GM21825 (cell line): ENCODE measurements at regions not wholly inside any gene's neighbourhood (a gene's known extent, or its start where the extent isn't known, plus 50 kb on each side); places are given as distances from the start of the nearest gene placed in this dataset.

Experiments used
- ATAC-seq: cut with Tn5 transposase; IDR thresholded peaks from one replicate; pipeline ENCODE4 v1.9.1; 2021; ENCODE audit warnings: mild to moderate bottlenecking, moderate library complexity; ENCODE audit not compliant: unreplicated experiment

DNA sequence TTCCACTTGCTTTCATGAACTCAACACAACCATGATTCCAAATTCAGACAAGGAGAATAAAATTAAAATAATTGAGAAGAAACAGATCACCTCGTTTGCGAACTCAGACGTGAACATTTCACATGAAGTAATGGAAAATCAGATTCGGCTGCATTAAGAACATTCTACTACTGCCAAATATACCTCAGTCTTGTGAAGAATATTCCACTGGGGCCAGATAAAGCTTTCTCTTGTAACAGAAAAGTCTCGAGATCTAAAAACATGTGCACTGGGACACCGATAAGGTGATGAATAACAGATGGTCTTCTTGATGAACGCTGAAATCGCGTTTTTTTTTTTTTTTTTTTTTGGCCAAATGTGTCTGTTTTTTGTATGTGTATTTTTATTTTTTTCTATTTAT is 761.1 kb downstream of the BRD1 start:
- ATAC-seq: no peak

DNA sequence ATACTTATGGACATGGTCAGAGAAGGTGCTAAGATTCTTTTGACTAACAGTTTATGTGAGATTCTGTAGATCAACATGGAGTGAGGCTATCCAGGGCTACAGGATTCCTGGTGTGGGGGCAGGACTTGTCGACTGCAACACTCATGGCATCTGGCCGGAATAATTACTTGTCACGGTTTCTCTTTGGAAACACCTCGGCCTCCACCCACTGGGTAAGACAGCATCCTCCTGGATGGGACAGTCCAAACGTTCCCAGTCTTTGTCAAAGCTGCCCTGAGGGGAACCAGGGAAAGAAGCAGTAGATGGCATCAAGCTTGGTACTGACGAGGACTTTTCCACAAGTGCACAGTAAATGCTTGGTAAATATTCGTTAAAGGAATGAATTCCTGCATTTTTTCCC is 762.8 kb downstream of the BRD1 start:
- no peak for ATAC-seq

DNA sequence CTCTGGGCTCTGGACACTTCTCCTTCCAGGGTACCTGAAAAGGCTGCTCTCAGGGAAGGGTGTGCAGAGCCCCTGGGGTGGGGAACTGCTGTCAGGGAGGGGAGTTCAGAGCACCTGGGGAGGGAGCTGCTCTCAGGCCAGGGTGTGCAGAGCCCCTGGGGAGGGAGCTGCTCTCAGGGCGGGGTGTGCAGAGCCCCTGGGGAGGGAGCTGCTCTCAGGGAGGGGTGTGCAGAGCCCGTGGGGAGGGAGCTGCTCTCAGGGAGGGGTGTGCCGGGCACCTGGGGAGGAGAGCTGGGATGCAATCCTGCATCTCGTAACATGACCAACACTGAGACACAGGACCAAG is 764.2 kb downstream of the BRD1 start:
- no peak for ATAC-seq

DNA sequence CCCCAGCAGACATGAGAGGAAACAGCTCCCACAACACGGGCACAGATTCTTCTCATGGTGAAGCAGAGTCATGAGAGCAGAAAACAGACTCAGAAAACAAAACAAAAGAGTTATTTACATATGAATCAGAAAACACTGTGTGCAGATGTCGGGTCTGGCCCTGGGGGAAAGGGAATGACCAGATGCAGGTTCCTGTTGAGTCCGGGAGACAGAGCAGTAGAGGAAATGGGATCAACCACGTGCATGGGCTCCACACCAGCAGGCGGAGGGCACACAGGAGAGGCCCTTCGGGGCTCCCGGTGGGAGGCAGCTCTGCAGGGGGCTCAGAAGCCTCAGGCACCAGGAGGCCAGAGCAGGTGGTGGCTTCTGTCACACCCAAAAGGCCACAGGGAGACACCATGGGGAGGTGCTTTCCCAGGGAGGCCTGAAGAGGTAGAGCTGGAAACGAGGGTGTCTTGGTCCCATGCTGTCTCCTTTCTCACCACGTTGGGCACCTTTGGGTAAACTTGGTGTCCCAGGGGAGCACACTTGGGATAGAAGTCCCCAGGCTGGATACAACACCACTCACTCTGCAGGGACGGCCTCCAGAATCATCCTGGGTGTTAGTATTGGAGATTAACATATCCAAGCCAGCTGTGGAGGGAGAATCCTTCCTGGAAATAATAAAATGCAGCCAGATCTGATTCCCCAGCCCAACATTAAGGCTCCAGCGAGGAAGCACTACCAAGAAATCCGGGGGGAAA is 764.7 kb downstream of the BRD1 start:
- no peak for ATAC-seq

DNA sequence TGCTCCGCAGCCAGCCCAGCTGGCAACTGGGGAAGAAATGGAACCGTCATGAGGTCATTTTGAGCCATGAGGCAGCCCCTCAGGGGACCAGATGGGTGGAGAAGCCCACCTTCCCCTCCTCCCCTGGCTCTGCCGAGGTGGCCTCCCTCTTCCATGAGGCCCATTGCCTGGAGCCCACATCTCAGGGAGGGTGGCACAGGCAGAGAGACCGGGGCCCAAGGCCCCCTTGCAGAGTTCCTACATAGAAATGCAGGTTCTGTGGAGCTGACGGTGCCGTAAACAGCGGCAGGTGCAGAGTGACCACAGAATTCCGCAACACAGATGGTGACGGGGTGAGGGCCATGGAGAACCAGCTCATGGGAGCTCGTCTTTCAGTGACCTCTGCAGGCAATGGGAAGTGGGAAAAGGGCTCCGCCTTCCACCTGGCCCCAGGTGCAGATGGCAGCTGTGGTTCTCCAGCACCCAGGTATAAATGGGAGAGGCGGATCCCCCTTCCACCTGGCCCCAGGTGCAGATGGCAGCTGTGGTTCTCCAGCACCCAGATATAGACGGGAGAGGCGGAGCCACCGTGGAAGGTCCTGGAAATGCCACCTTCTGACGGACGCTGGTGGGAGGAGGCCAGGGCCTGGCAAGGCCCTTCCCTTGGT is 765.4 kb downstream of the BRD1 start:
- no peak for ATAC-seq

DNA sequence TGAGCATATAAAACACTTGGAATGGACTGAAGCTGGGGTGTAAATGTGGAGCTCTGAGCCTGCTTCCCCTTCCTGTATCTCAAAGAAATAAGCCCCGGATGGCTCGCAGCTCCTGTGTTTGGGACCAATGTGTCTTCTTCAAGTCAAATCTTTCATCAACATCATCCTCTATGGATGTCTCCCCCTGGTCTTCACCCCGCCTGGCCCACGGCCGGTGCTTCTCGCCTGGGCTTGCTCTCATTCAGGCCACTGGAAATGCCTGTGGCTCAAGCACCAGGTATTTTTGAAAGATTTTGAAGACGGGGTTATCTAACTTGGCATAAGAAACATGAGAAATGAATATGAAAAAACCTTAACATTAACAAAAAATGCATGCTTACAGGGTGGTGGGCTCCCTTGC is 769.8 kb downstream of the BRD1 start:
- no peak for ATAC-seq

DNA sequence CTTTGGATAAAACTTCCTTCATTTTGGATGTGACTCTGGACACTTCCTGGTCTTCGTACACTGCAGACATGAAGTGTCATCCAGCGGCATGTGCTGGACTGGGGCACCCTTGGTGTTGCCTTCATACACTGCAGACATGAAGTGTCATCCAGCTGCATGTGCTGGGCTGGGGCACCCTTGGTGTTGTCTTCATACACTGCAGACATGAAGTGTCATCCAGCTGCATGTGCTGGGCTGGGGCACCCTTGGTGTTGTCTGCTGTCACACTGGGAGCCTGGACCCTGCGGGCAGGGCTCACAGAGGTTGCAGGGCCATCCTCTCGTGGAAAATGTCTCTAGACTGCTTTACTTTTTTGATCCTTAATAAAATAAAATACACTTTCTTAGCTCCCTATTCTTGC is 771.4 kb downstream of the BRD1 start:
- ATAC-seq: no peak

DNA sequence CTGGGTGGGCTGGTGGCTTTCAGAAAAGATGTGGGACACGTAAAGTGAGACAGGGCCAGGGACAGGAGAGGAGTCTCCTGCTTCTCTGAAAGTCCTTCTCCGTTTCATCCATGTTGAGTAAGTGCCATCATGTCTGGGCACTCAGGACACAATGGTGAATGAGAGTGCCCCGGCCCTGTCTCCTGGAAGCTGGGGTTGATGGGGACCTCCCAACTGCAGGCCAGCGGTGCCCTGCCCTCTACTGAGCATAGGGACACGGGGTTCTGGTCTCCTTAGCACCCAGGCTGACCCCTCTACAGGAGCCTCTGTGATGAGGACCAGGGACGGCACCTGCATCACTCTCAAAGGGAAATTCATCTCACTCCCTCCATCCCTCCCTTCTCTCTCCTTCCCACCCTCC is 772.3 kb downstream of the BRD1 start:
- ATAC-seq: no peak

DNA sequence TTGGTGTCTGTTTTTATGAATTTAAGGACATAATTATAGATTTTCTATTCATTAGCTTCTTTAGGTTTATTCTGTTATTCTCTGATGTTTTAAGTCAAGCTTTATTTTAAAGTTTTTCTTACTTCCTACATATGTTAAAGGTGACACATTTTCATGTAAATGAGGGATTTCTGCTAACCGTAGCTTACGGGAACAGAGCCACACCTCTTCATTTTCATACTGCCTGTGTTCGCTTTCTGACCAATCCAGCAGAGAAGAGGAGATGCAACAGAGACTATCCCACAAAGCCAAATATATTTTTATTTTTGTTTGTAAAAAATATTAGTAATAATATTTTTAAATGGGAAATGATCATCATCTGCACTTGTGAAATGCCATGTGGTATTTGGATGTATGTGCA is 774.1 kb downstream of the BRD1 start:
- no peak for ATAC-seq

DNA sequence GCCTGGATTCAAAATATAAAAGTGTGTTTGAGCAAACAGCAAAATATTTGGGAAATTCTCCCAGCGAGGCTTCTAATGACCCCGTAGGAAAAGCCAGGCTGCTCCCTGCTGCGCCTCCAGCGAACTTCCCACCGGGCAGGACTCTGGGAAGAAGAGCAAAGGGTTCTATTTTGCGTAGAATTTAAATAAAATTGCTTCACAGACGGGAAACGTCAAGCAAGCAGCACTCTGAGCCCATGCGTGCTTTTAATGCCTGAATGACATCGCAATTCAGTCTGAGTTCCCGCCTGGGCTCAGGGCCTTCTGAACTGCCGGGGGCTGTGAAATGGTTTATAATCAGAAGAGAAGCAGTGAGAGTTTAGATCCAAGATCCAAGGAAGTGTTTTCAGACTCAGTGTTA is 775.1 kb downstream of the BRD1 start:
- ATAC-seq: no peak

DNA sequence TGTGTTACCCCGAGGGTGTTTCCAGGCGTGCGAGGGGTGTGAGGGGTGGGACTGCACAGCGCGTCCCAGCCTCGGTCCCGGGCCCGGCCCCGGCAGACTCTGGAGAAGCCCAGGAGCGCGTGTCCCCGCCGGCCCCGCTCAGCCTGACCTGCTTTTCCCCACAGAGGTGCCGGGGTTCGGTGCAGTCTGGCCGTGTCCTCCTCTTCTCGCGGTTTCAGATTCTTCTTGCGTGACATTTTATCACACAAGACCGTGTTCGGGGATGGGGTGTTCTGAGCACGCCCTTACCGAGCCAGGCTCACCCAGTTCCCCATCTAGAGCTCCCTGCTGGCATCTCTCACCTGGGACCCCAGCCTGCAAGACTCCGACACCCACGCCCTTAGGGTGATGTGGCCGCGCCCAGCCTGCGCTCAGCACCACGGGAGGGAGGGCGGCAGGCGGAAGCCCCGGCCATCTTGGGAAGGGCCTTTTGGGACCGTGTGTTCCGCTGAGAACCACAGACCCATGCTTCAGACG is 775.6 kb downstream of the BRD1 start:
- ATAC-seq: no peak

DNA sequence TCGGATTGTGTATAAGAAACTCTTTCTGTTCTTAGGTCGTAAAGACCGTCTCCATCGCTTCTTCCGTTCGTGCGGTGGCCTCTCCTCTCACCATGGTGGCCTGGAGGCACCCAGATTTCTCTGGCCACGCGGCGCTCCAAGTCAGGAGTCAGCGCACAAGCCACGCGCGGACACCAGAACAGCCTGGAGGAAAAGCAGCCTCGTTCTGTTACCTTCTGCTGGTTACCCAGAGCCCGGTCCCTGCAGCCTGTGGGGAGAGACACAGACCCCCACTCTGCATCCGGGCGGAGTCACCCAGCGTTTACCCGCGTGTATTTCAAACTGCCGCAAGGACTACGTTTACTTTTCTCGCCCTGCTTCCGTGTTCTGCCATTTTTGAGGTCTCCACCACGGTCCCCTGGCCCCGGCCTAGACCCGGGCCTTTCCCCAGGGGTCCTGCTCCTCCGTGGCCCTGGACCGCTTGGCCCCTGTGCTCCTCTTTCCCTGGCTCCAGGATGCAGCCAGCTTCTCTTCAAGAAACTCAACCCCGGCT is 776.1 kb downstream of the BRD1 start:
- no peak for ATAC-seq

DNA sequence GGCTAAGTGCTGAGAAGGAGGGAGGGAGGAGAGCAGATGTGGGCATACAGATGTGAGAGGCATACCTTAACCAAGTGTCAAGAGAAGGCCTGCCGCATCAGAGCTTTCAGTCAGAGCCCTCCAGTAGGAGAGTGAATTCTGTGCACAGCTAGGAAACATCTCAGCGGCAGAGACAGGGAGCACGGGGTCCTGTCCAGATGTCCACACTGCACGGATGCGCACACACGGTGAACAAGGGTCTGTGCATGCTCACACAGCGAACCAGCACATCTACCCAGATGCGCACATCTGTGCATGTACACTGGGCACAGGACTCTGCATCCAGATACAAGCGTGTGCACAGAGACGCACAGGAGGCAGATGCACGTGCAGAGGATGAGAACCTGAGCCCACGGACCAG is 778.0 kb downstream of the BRD1 start:
- ATAC-seq: no peak

DNA sequence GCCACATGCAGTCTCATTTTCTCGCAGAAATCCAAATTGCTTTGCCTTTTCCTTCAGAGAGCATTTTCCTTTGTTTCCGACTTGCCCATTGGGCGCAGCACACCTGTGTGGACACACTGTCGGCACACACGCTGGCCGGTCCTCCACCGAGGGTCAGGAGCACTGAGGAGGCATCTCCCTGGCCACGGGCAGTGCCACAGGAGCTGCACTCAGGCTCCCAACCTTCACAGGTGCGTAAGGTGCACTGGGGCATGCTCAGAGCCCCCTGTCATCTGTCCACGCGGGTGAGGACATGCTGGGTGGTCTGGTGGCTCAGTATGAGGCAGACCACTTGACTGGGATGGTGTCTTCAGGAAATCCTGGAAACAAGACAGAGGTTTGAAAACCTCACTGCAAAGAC is 779.1 kb downstream of the BRD1 start:
- ATAC-seq: no peak

DNA sequence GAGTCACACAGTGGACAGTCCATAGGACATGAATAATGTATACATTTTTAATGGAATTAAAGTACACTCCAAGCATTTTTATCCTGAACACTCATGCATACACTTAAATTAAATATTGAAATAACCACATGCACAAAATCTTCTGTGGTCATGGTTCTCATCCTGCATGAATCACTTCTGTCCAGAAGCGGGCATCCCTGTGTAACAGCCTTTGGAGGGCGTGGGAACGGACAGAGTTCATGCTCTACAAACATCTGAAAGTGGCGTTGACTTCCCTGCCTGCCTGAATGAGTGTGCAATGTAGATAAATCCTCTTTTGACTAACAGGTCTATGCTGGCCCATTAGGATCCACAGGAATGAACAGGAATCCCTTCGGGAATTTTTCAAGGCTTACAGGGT is 780.2 kb downstream of the BRD1 start:
- no peak for ATAC-seq

DNA sequence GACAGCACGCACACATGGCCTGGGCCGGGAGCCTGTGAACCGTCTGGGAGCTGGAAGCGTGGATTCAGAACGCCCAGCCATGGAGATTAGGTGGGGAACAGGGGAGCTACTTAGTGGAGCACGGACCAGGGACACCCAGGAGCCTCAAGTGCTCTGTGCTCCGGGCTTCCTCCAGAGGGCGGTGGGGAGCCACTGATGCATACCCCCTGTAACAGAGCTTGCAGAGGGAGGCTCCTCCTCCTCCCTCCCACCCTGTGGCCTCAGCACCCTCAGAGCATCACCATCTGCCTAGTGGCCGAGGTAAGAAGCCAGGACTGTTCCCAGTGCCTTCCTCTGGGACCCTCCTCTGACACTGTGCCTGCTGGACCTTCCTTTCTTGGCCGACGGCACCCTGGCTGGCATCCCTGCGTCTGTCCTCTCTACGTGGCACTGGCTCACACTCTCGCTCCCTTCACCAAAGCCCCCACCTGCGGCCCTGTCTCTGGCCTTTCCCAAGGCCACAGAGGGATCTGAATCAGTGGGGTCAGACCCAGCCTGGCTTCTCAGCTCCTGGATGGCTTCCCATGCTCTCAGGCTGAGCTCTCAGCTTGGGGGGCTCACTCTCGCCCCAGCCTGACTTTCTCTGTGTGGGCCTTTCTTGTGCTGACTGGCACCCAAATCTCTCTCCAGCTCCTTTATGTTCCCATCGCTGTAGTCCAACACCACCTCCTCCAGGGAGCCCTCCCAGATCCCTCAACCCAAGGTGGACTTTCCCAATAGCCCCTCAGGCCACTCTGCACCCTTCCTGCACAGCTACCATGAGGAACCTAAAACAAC is 780.9 kb downstream of the BRD1 start:
- ATAC-seq: no peak

DNA sequence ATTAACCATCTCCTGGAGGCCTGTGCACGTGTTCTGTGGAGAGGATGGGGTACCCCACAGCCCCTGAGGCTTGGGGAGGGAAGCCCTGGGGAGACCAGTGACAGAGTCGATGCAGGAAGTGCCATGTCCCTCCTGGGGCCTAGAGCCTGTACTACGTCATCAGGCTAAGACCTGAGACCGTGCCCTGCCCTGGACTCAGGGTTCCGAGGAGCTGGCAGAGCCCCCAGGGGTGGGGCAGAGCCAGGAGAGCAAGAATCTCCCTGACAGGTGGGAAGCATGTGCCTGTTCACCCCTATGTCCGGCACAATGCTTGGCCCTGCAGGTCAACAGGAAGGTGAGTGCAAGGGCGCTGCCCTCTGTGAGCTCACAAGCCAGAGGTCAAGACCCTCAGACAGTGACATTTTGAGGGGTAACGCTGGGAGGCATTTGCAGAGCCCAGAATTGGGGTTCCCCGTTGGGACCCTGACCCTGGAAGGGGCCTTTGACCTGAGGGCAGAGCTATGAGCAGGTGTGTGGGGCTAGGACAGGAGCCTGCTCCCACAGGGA is 781.6 kb downstream of the BRD1 start:
- no peak for ATAC-seq

DNA sequence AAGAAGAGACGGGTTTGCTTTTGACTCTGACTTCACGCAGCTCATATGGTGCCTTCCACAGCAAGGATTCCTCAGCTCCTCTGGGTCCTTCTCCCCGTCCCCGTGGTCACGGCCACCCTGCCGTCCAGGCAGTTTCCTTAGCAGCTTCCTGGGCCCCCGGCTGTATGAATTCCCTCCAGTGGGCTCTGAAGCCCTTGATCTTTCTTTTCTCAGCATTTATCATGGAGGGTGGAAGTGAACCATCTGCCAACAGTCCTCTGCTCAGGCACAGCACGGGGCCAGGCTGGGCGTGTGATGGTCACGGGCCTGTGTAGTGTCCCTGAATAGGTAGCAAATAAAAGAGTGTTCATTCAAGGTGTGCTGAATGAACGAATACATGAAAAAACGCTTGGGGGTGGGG is 782.4 kb downstream of the BRD1 start:
- no peak for ATAC-seq

DNA sequence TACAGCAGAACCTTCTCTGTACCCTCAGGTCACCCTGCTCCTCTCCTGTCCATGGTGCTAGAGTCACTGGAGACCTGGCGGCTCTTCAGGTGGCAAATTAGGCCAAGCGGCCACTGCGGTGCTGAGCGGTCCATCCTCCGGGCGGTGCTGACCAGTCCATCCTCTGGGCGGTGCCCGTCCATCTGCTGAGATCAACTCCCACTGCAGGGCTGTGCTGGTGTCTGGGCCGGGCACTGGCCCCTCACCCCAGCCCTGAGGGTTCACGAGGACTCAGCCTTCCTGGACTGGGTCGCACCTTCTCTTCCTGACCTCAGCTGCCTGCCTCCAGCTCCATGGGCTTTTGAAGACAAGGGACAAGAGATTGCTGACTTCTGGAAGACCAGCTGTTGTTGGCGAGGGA is 782.9 kb downstream of the BRD1 start:
- no peak for ATAC-seq

DNA sequence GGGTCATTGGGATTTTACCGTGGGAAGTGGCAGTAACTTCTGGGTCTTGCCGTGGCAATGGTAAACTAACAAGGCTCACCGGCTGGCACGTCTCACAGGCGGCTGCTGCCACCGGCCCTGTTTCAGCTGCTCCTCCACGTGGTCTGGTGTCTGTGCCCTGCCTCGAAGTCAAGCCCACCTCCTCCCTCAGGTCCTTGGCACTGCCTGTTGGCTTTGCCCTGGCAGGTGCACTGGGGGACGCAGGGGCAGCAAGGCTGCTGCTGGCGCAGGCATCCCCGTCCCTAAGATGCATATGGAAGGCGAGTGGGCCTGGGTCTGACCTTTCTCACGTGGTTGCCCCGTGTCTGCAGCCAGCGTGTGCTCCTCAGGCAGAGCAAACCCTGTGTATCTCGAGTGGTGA is 783.6 kb downstream of the BRD1 start:
- ATAC-seq: no peak
